ENCODE measurements at regions not wholly inside any gene's neighbourhood (a gene's known extent, or its start where the extent isn't known, plus 50 kb on each side); places are given as distances from the start of the nearest gene placed in this dataset.

- TF ChIP-seq CTCF (conservative IDR thresholded peaks at IDR 0.05; ENCODE audit: low read length) (no peak), EZH2phosphoT487 (IDR thresholded peaks at IDR 0.05; ENCODE audit: borderline replicate concordance, low read depth, low read length) (no peak)
Measured at GRCh38 chr5:107232788-107233187, 437.9 kb downstream of the EFNA5 start.
